Ovary (tissue), 3 donors: ENCODE measurements at regions not wholly inside any gene's neighbourhood (a gene's known extent, or its start where the extent isn't known, plus 50 kb on each side); places are given as distances from the start of the nearest gene placed in this dataset.

Source experiments
- EP300 ChIP-seq: sonication (generic); formaldehyde crosslinking; IDR thresholded peaks from one replicate; pipeline ENCODE4 v1.6.1; 2017; ENCODE audit warnings: antibody characterized with exemption
- POLR2A ChIP-seq: fragments of 450-650 bp; IDR thresholded peaks from one replicate; pipeline ENCODE4 v1.6.1; 2017; ENCODE audit warnings: antibody characterized with exemption, mild to moderate bottlenecking, moderate library complexity
- TF ChIP-seq, protein P1 (sequence below), 3 donors: fragments of 450-650 bp in 2 of 3; fragments of 200-600 bp in 1 of 3; IDR thresholded peaks; one replicate each; pipeline versions ENCODE4 v1.5.1 to v1.8.0; 2016 to 2022; ENCODE audit warnings: antibody characterized with exemption in 3 of 3, mild to moderate bottlenecking in 1 of 3
- donor health status: DM: no; HTN: no; CAD: no.

DNA sequence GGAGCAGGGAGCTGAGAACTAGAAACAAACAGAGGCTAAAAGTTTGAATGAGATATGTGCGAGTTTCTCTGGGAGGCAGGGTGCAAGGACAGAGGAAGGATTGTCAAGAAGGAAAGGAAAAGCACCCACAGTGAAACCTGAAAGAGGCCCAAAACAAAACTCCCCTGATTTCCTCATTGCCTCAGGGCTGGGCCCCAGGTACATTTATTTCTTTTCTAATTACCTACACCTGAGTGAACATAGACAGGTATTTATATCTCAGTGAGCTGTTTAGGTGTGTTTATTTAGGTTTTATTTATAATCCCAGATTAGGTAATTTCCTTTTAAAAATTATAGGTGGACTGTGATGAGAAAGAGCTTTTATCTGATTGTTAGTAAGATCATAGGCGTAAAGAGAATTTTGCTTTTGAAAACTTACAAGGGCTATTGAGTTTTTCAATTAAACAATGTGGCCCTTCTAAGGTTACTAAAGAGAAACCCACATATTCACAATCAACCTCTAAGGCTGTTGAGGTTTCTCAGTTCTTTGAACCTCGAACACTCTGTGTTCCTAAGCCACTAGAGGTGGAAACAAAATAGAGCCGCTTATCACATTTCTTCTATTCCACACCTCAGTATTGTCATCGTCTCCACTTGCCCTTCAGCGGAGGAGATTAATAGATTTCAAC is 344.8 kb downstream of the ZNF608 start:
- TF ChIP-seq, protein P1, sequence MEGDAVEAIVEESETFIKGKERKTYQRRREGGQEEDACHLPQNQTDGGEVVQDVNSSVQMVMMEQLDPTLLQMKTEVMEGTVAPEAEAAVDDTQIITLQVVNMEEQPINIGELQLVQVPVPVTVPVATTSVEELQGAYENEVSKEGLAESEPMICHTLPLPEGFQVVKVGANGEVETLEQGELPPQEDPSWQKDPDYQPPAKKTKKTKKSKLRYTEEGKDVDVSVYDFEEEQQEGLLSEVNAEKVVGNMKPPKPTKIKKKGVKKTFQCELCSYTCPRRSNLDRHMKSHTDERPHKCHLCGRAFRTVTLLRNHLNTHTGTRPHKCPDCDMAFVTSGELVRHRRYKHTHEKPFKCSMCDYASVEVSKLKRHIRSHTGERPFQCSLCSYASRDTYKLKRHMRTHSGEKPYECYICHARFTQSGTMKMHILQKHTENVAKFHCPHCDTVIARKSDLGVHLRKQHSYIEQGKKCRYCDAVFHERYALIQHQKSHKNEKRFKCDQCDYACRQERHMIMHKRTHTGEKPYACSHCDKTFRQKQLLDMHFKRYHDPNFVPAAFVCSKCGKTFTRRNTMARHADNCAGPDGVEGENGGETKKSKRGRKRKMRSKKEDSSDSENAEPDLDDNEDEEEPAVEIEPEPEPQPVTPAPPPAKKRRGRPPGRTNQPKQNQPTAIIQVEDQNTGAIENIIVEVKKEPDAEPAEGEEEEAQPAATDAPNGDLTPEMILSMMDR (IDR thresholded peaks at IDR 0.05): no peak
- TF ChIP-seq POLR2A (no peak), EP300 (no peak)
